Dermis microvascular lymphatic vessel endothelial cell (primary cell): ENCODE measurements at regions not wholly inside any gene's neighbourhood (a gene's known extent, or its start where the extent isn't known, plus 50 kb on each side); places are given as distances from the start of the nearest gene placed in this dataset.

Experiments used
- DNase-seq, 2 donors: peaks; one replicate each; pipeline versions ENCODE4 v3.0.0 to v3.0.0-alpha.2; 2010; ENCODE audit warnings: low read depth in 2 of 2

DNA sequence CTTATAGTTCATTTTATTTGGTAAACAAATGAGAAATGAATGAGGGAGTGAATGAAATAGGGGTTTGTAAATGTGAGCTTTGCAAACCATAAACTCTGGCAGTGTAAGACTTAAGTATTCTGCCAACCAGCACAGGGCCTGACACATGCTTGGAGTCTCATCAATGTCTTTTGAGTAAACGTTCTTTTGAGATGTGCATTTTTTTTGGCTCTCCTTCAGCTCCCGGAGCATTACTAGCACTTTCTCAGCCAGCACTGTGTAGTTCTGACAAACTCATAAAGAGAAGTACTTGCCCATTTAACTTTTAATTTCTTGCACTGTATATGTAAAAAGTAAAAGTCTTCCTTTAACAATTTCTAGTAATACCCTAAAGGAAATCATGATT, 245.3 kb downstream of the HS3ST1 start:
- no peak for DNase-seq

DNA sequence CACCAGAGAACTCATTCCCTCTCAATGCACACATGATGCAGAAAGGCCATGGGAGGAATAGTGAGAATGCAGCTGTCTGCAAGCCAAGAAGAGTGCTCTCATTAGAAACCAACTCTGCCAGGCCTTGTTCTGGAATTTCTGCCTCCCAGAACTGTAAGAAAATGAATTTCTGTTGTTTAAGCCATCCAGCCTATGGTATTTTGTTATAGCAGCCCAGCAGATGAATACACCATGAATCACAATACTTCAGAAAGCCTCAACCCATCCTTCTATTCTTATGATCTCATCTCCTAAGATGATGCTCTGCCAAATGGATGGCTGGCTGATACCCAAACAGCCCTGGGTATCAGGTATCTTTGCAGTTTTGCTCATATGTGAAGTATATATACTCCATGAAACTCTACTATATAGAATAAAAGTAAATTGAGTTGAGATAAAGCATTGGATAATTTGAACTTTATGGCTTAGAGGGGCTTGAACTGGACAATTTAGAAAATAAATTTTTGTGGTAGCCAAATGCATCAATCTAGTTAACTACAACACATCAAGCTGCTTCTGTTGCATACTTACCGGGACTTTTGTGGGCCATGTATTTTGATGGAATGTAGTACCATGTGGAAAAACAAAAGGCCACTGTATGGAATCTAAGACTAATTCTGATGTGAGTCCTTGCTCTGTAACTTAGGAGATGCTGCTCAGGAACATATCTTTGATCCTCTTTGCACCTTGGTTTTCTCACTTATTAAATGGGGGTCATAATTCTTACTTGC, 245.9 kb downstream of the HS3ST1 start:
- DNase-seq, result no peak

DNA sequence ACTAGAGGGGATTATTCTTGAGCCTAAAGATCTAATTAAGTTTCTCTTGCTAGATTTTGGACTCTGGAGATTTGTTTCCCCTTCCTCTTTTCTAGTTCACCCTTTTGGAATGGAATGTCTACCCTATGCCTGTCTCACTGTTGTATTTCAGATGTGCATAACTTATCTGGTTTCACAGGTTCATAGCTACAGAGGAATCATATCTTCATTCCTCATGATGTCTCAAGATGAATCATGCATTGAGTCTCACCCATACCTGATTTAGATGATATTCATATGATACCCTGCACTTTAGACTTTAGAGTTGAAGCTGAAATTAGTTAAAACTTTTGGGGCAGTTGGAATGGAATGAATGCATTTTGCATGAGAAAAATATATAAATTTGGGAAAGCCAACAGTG, 246.7 kb downstream of the HS3ST1 start:
- no peak for DNase-seq

DNA sequence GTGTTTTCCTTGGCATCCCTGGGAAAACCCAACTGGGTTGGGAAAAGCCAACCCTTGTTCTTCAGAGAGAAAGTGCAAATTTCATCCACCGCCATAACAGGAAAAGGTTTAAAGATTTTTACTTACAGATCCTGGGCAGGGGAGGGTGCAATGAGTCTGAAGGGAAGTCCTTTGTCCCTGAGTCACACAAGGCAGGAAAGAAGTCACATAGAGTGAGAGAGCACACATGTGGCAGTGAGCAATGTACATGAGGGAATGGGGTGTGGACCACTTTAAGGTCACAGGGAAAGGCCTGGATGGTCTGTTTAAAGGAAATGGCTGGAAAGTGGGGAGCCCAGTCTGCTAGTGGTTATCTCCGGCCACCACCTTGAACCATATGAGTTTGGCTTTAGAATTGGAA, 248.9 kb downstream of the HS3ST1 start:
- DNase-seq, result no peak

DNA sequence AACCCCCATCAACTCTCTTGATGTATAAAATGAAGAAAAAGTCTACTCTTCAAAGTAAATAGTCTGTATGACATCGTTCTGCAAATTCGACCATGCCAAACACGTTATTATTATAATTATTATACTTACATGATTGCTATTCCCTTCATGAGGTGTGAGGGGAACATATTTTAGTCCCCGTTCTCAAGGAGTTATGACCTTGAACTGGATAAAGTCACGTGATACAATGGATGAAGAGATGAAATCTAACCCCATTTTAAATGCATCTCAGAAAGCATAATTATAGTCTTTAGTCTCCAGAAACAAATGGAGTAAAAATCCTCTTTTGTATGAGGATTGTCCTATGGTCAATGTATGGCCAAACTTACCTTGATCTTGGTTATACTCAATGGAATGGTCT, 250.3 kb downstream of the HS3ST1 start:
- DNase-seq, result no peak

DNA sequence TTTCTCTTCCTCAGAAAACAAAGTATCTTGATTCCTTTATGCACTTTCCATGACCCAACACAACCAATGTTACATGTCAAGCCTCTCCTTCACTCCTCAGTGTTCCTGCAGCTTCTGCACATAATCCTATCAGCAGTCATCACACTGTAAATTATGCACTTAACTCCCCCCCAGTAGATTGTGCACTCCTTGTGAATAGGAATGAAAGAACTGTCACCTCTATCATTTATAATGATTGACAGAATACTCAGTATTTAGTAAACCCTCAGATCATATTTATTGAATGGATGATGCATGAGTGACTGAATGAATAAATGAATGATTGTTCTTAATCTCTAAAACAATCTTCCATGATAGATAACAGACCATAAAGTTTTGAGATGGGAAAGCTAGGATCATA, 253.3 kb downstream of the HS3ST1 start:
- no peak for DNase-seq

DNA sequence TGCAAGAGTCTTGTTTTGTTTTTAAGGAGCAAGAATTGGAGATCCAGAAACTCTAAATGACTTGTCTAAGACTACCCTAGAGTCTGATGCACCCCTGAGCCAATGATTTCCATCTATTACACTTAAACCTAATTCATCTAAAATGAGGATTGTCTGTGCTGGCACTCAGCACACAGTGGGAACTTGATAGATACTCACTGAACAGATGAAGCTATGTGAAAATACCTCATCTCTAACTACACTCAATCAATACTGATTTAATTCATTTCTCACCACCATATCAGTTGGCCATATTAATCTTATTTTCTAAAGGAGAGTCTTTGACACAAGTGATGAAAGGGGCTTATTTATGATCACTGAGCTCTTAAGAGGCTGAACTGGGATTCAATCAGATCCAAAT, 262.1 kb downstream of the HS3ST1 start:
- no peak for DNase-seq

DNA sequence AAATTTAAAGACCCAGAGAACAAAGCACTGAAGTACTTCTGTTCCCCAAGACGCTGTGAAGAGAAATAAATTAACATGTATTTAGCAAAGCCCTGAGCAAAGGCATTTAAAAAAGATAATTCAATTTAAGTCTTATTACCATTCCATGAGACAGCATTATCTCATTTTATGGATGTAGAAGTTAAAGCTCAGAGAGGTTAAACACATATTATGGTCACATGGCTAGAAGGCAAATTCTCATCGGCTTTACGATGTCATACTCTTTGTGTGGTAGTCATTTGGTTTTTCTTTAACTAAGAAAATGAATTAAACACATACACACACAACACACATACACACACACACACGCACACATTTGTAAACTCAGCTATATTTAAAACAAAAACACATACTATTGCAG, 262.7 kb downstream of the HS3ST1 start:
- DNase-seq, result no peak

DNA sequence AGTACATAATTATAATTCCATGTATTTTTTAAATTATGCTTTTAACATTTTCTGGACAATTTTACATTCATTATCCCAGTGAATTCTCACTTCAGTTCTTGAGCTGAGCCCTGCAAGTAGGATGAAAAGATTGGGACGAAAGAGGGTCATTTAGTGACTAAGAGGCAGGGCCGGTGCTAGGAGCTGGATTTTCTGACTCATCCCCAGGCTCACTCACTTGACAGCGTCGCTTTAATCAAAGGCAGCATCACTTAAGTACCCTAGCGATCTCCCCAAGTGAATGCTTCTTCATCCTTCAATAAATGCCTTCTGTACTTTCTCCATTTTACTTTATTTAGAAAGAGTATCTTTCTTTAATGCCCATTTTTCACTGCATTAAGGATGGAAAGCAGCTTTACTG, 263.6 kb downstream of the HS3ST1 start:
- DNase-seq, result no peak

DNA sequence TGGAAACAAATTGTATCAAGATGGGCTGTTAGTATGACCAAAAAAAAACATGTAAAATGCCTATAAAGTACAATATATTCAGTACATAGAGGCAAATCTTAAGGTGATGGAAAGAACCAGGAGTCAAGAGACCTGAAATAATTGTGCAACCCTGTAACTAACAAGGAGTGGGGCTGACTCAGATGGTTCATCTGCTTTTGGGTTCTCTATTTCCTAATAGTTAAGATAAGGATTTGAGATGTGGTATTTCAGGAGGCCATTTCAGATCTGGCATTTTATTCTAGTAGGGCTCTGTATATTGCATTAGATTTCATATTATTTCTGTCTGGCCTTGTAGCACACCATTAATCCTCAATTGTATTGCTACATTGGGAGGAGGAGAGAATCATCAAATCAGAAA, 268.4 kb downstream of the HS3ST1 start:
- DNase-seq, result no peak

DNA sequence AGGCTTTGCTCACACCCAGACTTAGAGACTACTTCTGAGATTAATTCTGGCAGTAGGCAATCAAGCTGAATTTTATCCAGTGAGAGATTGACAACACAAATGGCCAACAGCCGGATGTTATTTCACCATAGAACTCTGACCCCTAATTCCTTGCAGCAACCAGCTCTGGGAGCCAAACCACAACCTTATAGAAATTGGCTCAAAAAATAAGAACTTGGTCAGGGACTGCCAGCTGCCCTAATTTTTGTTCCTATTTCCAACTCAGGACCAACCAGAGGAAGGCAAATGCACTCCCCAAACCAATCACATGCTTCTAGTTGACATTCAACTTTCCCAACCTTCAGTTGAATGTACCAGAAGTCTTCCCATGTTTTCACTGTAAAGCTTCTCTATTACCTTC, 269.7 kb downstream of the HS3ST1 start:
- no peak for DNase-seq

DNA sequence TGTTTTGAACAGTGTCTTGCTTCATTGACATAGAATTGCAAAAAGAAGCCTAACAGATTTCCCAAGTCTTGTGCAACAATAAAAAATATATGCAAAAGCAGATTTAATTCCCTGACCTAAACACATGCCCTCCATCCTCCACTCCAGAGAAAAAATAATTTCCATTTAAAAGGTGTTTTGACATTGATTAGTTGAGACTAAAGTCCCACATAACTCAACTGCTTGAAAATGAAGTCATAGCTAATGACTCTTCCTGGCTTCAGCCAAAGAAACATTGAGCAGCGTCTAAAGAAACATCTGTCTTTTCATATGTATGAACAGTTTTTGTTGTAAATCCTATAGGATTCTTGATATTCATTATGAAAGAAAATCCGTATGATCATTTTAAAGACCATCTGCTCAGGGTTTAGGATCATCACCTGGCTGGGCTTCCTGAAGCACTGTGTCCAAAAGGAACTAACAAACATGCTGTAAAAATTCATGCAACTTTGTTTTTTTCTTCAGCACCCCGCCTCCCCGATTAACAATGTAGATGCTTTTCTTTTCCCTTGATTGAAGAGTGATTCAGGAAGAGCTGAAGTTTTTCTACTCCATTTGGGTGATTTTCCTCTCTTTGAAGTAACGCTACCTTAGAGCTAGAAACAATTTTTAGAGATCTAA, 273.4 kb downstream of the HS3ST1 start:
- DNase-seq, result no peak

DNA sequence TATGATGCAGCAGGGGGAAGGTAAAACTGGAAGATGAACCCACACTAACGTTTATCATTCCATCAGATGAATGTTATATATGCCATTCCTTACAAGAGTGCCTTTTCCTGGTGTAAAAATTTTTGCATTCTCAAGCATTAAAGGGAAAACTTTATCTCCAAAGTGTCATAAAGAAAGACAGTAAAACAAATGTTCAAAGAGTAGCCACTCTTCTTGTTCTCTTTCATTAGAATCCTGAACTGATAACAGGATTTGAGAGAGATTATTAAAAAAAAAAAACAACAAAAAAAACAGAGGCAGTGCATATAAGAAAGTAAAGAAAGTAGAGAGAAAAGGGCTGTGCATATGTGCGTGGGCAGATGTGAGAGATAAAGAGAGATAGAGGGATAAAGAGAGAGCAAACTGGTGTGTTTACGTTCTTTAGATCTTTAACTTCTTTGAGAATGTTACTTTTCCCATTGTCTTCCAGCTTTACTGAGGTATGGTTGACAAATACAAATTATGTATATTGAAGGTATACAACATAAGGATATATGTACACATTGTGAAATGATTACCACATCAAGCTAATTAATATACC, 275.4 kb downstream of the HS3ST1 start:
- no peak for DNase-seq

DNA sequence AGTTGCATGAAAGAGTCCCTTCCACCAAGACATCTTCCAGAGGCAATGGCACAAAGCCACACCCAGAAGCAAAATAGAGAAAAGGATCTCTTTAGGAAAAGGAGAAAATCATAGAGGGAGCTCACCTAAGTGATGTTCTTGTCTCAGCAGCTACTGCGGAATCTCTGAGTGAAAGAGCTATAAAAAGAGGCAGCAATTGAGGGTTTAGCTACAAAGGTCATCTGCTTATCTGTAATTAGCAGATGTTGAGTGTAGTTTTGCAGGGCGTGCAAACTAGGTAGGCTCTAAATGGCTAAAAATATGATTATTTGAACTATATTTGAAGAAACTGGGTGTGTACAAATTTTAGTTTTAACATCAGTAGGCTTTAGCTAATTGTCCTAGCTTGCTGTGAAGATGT, 276.0 kb downstream of the HS3ST1 start:
- no peak for DNase-seq

DNA sequence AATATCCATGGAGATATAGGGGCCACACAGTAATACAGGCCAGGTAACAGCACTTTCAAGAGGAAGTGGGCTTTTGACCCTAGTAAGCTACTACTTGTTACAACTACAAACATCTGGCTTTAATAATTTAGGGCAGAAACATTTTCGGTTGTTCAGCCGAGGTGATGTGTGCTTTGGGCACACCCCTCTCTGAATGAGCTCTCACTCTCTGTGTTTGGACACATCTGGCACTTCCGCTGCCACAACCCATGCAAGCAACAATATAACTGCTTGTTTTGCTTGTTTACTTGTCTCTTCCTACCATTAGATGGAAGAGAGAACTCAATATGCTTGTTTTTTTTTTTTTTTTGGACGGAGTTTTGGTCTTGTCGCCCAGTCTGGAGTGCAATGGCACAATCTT, 277.2 kb downstream of the HS3ST1 start:
- no peak for DNase-seq

DNA sequence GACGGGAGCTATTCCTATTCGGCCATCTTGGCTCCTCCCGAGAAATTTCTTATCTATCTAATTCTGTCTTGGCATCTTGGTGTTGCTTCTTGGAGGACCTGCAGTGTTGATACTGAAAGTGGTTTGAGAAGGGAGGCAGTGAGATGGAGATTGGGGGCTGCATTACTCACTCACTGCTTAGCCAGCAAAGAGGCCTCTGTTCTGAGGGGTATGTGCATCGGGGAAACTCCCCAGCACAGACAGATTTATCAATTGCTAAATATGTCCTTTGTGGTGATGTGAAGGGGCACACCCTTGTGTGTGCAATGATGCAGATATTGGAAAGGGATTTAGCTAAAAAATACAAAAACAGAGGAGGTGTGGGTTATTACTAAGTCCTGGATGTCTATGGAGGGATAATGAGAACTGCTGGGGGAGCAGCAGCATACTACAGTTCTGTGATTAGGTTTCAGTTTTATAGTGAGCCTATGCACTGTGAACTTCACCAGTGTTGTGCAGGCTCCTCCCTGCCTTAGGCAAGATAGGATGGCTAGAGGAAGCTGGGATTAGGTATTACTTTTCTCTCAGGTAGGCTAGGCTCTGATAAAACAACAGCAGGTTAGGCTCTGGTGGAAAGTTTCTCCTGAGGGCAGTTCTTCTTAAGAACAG, 279.0 kb downstream of the HS3ST1 start:
- DNase-seq, result no peak

DNA sequence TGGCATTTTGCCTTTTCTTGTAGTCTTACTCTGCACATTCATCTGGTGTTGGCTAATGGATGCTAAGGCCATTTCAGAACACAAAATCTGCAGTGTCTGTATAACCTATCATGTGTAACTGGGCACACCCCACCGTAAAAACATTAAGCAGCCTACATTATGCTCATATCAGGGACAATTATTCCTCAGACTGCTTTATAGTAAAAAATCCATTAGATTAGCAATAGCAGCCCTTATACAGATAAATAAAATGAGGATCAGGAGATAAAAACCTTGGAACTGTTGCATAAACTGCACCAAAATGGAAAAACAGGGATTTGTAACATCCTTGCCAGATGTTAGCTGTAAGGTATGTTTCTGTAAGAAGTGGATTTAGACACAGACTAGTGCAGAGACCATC, 288.8 kb downstream of the HS3ST1 start:
- DNase-seq, result no peak

DNA sequence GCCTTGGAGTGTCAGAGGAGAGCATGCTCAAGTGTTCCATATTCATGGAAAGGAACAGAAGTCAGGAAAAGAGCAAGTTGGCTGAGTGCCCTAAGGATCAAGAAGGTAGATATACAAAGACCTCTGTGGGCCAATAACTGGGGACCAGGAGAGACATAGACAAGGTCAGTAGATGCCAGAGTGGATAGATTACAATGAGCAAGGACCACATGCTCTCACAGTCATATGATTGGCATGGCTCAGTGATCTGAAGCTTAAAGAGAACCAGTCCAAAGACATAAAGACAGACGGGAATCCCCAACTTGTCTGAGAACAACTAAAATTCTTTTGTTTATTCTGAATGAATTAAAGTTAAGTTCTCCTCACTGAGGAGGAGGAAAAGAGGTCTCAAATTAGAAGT, 289.7 kb downstream of the HS3ST1 start:
- DNase-seq, result no peak

DNA sequence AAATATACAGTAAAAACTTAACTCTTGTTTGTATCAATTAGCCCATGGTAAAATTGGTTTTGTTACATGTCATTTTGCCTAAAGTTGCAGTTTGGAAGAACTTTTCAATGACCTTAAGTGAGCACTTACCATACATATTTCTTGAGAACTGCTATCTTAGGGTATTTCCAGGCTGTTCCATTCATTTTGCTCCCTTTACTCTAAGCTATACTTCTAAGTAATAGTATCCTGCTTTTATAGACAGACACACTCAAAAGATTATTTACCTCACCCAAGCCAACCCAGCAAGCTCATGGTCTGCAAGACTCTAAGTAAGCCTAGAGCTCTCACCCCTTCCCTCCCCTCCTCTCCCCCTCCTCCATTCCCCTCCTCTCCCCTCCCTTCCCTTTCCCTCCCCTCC, 294.0 kb downstream of the HS3ST1 start:
- no peak for DNase-seq

DNA sequence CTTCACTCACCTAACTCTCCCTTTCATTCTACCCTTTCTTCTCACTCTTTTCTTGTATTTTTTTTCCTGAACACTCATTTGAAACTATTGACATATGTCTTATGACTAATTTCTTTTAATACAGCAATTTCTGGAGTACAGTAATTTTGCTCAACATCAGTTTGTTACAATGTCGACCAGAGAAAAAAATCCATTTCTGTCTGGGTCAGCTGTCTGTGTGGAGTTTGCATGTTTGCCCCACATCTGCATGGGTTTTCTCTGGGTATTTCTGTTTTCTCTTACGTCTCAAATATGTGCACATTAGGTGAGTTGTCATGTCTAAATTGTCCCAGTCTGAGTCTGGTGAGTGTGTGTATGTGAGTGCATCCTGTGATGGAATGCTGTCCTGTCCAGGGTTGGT, 294.8 kb downstream of the HS3ST1 start:
- DNase-seq, result no peak

DNA sequence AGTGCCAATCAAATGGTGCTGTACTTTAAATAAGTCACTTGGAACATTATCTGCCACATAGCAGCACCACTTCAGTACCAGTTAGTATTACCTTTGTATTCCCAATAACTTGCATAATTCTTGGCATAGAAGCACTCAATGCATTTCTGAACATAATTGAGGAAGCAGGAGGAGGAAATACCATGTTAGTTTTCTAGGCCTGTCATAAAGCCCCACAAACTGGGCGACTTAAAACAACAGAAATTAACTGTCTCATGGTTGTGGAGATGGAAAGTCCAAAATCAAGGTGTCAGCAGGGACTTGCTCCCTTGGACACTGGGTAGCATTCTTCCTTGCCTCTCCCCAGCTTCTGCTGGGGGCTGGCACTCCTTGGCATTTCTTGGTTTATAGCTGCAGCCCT, 296.2 kb downstream of the HS3ST1 start:
- DNase-seq, result no peak

DNA sequence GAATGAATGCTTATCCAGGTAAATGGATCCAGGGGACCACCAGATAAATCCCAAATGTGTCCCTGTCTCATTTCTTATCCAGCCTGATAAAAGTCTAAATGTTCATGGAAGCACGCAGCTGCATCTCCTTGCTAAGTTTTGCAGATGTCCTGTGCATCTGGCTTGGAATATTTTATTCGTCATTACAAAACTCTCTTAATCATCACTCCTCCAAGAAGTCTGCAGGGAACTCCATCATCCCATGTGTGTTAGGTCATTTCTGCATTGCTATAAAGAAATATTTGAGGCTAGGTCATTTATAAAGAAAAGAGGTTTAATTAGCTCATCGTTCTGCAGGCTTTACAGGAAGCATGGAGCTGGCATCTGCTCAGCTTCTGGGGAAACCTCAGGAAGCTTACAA, 297.2 kb downstream of the HS3ST1 start:
- DNase-seq, result no peak
